OCI-LY3 (cell line): ENCODE measurements at regions not wholly inside any gene's neighbourhood (a gene's known extent, or its start where the extent isn't known, plus 50 kb on each side); places are given as distances from the start of the nearest gene placed in this dataset.
"Not testable (repeated sequence)": the region's sequence is repeated elsewhere in the genome, so short reads cannot be mapped to it uniquely, and the experiment has no call there.

Source experiments
- H2AFZ ChIP-seq: fragments of 200-600, 300-600 bp; shearing (Covaris generic); 2 replicates; pipeline ENCODE4 v1.6.0; 2014; ENCODE audit warnings: antibody characterized with exemption, low read depth, low read length
- H3K27ac ChIP-seq: fragments of 200-600, 300-600 bp; sonication (generic); 2 replicates; pipeline ENCODE4 v1.5.1; 2014; ENCODE audit warnings: mild to moderate bottlenecking, low read length, moderate library complexity, mixed read lengths
- H3K27me3 ChIP-seq: fragments of 200-600, 300-600 bp; sonication (generic); 2 replicates; pipeline ENCODE4 v1.6.1; 2014; ENCODE audit warnings: low read depth, low read length, mixed read lengths
- H3K36me3 ChIP-seq: fragments of 200-600, 300-600 bp; sonication (generic); replicated peaks from 2 replicates; pipeline ENCODE3; 2014; ENCODE audit warnings: low read depth, low read length, mixed read lengths
- H3K4me1 ChIP-seq: fragments of 300-600, 200-600 bp; sonication (generic); 2 replicates; pipeline ENCODE4 v1.6.1; 2014; ENCODE audit warnings: low read length, mixed read lengths
- H3K4me2 ChIP-seq: fragments of 200-600, 300-600 bp; sonication (generic); 2 replicates; pipeline ENCODE4 v1.6.1; 2014; ENCODE audit warnings: low read length, mixed read lengths
- H3K4me3 ChIP-seq: fragments of 300-600, 200-600 bp; sonication (generic); 2 replicates; pipeline ENCODE4 v1.5.1; 2014; ENCODE audit warnings: antibody characterized with exemption, mild to moderate bottlenecking, low read length, moderate library complexity
- H3K79me2 ChIP-seq: fragments of 300-600, 200-600 bp; shearing (Covaris generic); 2 replicates; pipeline ENCODE4 v1.6.1; 2014; ENCODE audit warnings: mild to moderate bottlenecking, low read length, mixed read lengths
- H3K9ac ChIP-seq: fragments of 300-600, 200-600 bp; shearing (Covaris generic); 2 replicates; pipeline ENCODE4 v1.6.0; 2014; ENCODE audit warnings: mild to moderate bottlenecking, low read length, moderate library complexity
- H3K9me3 ChIP-seq: fragments of 200-600, 300-600 bp; shearing (Covaris generic); 2 replicates; pipeline ENCODE4 v1.6.1; 2014; ENCODE audit warnings: low read length, mixed read lengths; ENCODE audit not compliant: insufficient read depth
- H4K20me1 ChIP-seq: fragments of 200-600, 300-600 bp; sonication (generic); 2 replicates; pipeline ENCODE4 v1.6.1; 2016; ENCODE audit warnings: low read length, mixed read lengths; ENCODE audit not compliant: insufficient read depth
- CTCF ChIP-seq: fragments of 200-600, 300-600 bp; sonication (generic); IDR thresholded peaks from 2 replicates; pipeline ENCODE4 v1.5.1; 2014; ENCODE audit warnings: antibody characterized with exemption, low read length, low read depth
- EZH2phosphoT487 ChIP-seq: fragments of 200-600 bp; shearing (Covaris generic); IDR thresholded peaks from 2 replicates; pipeline ENCODE4 v1.6.1; 2018; ENCODE audit warnings: antibody characterized with exemption, mixed run types, low read depth

GRCh38 chr4:32697281-32697814, 1977.2 kb downstream of the PCDH7 start:
- Histone ChIP-seq H3K4me3 (no peak overlapping the region), H3K9me3 (no peaks in the 10 kb centered on the region), H3K4me1 (no peaks in the 10 kb centered on the region), H3K27me3 (no peaks in the 10 kb centered on the region), H3K4me2 (no peak overlapping the region), H3K36me3 (no peaks in the 10 kb centered on the region), H2AFZ (0 out of 2 replicates have a peak overlapping the region, but pooled peaks have one; percentile 14), H4K20me1 (no peaks in the 10 kb centered on the region), H3K27ac (no peak overlapping the region), H3K9ac (no peak overlapping the region), H3K79me2 (no peaks in the 10 kb centered on the region)
- TF ChIP-seq CTCF (peak; percentile 23; the same call in 1 of the 2 replicates), EZH2phosphoT487 (no peak)

DNA sequence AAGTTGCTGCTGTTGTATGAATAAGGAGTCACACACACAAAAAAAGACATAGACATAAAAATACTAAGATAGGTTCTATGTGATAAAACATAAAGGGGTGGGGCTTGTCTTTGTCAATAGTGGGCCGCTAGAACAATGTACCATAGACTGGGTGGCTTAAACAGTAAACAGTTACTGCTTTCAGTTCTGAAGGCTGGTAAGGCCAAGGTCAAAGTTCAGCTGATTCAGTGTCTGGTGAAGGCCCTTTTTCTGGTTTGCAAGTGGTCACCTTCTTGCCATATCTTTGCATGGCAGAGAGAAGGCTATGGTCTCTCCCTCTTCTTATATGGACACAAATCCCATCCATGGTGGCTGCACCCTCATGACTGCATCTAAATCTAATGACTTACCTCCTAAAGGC, 1980.7 kb downstream of the PCDH7 start:
- no peak overlapping the region for H3K9ac ChIP-seq
- no peaks in the 10 kb centered on the region for H4K20me1 ChIP-seq
- no peak overlapping the region for H3K4me2 ChIP-seq
- H3K27me3 ChIP-seq = no peaks in the 10 kb centered on the region
- no peaks in the 10 kb centered on the region for H3K79me2 ChIP-seq
- H3K4me1 ChIP-seq = no peaks in the 10 kb centered on the region
- H2AFZ ChIP-seq = no peak overlapping the region
- no peaks in the 10 kb centered on the region for H3K36me3 ChIP-seq
- no peak overlapping the region for H3K4me3 ChIP-seq
- TF ChIP-seq CTCF (no peak), EZH2phosphoT487 (no peak)
- H3K9me3 ChIP-seq = no peaks in the 10 kb centered on the region
- no peak overlapping the region for H3K27ac ChIP-seq

GRCh38 chr4:32706893-32707292, 1986.7 kb downstream of the PCDH7 start:
- Histone ChIP-seq H3K27me3 (no peaks in the 10 kb centered on the region), H3K4me3 (no peak overlapping the region), H3K4me1 (no peaks in the 10 kb centered on the region), H4K20me1 (no peaks in the 10 kb centered on the region), H2AFZ (no peak overlapping the region), H3K9ac (no peak overlapping the region), H3K27ac (no peak overlapping the region), H3K36me3 (no peaks in the 10 kb centered on the region), H3K4me2 (no peak overlapping the region), H3K9me3 (no peaks in the 10 kb centered on the region), H3K79me2 (no peaks in the 10 kb centered on the region)
- TF ChIP-seq EZH2phosphoT487 (no peak), CTCF (no peak)

DNA sequence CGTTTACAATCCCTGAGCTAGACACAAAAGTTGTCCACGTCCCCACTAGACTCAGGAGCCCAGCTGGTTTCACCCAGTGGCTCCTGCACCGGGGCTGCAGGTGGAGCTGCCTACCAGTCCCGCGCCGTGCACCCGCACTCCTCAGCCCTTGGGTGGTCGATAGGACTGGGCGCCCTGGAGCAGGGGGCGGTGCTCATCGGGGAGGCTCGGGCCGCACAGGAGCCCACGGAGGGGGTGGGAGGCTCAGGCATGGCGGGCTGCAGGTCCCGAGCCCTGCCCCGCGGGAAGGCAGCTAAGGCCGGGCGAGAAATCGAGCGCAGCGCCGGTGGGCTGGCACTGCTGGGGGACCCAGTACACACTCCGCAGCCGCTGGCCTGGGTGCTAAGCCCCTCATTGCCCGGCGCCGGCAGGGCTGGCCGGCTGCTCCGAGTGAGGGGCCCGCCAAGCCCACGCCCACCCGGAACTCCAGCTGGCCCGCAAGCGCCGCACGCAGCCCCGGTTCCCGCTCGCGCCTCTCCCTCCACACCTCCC, 1996.0 kb downstream of the PCDH7 start:
- not testable (repeated sequence) for H3K36me3 ChIP-seq, H3K9me3 ChIP-seq, H3K9ac ChIP-seq, H3K4me1 ChIP-seq, H4K20me1 ChIP-seq, H3K4me3 ChIP-seq, H3K27me3 ChIP-seq, H3K27ac ChIP-seq, H2AFZ ChIP-seq, H3K4me2 ChIP-seq, H3K79me2 ChIP-seq
